Activated CD8-positive, alpha-beta memory T cell treated with anti-CD3 and anti-CD28 coated beads, Interleukin-2, amount 50 U/mL, for 4 hours (primary cell): ENCODE measurements at regions not wholly inside any gene's neighbourhood (a gene's known extent, or its start where the extent isn't known, plus 50 kb on each side); places are given as distances from the start of the nearest gene placed in this dataset.

Experiments
- DNase-seq: peaks from one replicate; pipeline ENCODE4 v3.0.0-alpha.2; 2020

- no peak for DNase-seq
Observed at GRCh38 chr5:142473038-142473437, 148.2 kb upstream of the SPRY4 start.

- peak; percentile 35 for DNase-seq
Observed at GRCh38 chr5:142472306-142472951, 147.6 kb upstream of the SPRY4 start.

GRCh38 chr5:142466195-142466971 lies 141.6 kb upstream of the SPRY4 start:
- no peak for DNase-seq

GRCh38 chr5:142465476-142465875 lies 140.7 kb upstream of the SPRY4 start:
- no peak for DNase-seq

- DNase-seq = no peak
Observed at GRCh38 chr5:142463904-142464303, 139.1 kb upstream of the SPRY4 start.

GRCh38 chr5:142461028-142461590 lies 136.3 kb upstream of the SPRY4 start:
- no peak for DNase-seq

- DNase-seq = no peak
Observed at GRCh38 chr5:142459209-142459608, 134.4 kb upstream of the SPRY4 start.

- no peak for DNase-seq
Observed at GRCh38 chr5:142455856-142456255, 131.0 kb upstream of the SPRY4 start.

GRCh38 chr5:142453932-142454331 lies 129.1 kb upstream of the SPRY4 start:
- DNase-seq = no peak

GRCh38 chr5:142450419-142450818 lies 125.6 kb upstream of the SPRY4 start:
- no peak for DNase-seq

- DNase-seq = no peak
Observed at GRCh38 chr5:142447887-142448286, 123.1 kb upstream of the SPRY4 start.

- DNase-seq = no peak
Observed at GRCh38 chr5:142446960-142447279, 122.1 kb upstream of the SPRY4 start.

- DNase-seq = no peak
Observed at GRCh38 chr5:142446131-142446959, 121.5 kb upstream of the SPRY4 start.

GRCh38 chr5:142445266-142445665 lies 120.4 kb upstream of the SPRY4 start:
- no peak for DNase-seq

GRCh38 chr5:142441616-142442015 lies 116.8 kb upstream of the SPRY4 start:
- no peak for DNase-seq

- DNase-seq = no peak
Observed at GRCh38 chr5:142439207-142439860, 114.5 kb upstream of the SPRY4 start.

- DNase-seq = no peak
Observed at GRCh38 chr5:142438573-142438972, 113.8 kb upstream of the SPRY4 start.

- no peak for DNase-seq
Observed at GRCh38 chr5:142437563-142437962, 112.7 kb upstream of the SPRY4 start.

- DNase-seq = no peak
Observed at GRCh38 chr5:142435410-142436115, 110.7 kb upstream of the SPRY4 start.

- no peak for DNase-seq
Observed at GRCh38 chr5:142434322-142434612, 109.4 kb upstream of the SPRY4 start.

GRCh38 chr5:142433526-142434321 lies 108.9 kb upstream of the SPRY4 start:
- DNase-seq = no peak

GRCh38 chr5:142432961-142433360 lies 108.1 kb upstream of the SPRY4 start:
- peak; percentile 35 for DNase-seq
